ENCODE measurements at regions not wholly inside any gene's neighbourhood (a gene's known extent, or its start where the extent isn't known, plus 50 kb on each side); places are given as distances from the start of the nearest gene placed in this dataset.

DNA sequence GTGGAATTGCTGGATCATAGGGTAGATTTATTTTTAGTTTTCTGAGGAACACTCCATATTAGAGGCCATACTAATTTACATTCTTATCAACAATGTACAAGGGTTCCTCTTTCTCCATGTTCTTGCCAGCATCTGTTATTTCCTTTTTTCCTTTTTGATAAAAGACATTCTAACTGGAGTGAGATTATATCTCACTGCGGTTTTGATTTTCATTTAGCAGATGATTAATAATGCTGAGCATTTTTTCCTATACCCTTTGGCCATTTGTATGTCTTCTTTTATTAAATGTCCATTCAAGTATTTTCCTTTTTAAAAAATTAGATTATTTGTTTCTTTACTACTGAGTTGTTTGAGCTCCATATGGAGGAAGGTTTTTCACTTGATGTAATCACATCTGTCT is 1189.5 kb downstream of the ZPLD1 start:
- no peak overlapping the region for H3K27ac ChIP-seq
- no peak for ATAC-seq
- intact Hi-C loops (cut with DNase I) = no loop called here
- no peaks in the 10 kb centered on the region for H3K36me3 ChIP-seq (replicated peaks in 1 of 2; ENCODE audit: insufficient read depth in 1 of 2, low read depth in 2 of 2)
- no peak for DNase-seq
- H3K9me3 ChIP-seq = no peaks in the 10 kb centered on the region
- H3K27me3 ChIP-seq = no peaks in the 10 kb centered on the region
- TF ChIP-seq POLR2A (IDR thresholded peaks at IDR 0.05) = no peak
- TF ChIP-seq, protein P1, sequence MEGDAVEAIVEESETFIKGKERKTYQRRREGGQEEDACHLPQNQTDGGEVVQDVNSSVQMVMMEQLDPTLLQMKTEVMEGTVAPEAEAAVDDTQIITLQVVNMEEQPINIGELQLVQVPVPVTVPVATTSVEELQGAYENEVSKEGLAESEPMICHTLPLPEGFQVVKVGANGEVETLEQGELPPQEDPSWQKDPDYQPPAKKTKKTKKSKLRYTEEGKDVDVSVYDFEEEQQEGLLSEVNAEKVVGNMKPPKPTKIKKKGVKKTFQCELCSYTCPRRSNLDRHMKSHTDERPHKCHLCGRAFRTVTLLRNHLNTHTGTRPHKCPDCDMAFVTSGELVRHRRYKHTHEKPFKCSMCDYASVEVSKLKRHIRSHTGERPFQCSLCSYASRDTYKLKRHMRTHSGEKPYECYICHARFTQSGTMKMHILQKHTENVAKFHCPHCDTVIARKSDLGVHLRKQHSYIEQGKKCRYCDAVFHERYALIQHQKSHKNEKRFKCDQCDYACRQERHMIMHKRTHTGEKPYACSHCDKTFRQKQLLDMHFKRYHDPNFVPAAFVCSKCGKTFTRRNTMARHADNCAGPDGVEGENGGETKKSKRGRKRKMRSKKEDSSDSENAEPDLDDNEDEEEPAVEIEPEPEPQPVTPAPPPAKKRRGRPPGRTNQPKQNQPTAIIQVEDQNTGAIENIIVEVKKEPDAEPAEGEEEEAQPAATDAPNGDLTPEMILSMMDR (IDR thresholded peaks at IDR 0.05) = no peak
- WGBS, 2 donors = 34 to 52% methylated on average over 1 of the region's 1 CpG
- no peaks in the 10 kb centered on the region for H3K4me1 ChIP-seq
- H3K4me3 ChIP-seq = no peak overlapping the region

DNA sequence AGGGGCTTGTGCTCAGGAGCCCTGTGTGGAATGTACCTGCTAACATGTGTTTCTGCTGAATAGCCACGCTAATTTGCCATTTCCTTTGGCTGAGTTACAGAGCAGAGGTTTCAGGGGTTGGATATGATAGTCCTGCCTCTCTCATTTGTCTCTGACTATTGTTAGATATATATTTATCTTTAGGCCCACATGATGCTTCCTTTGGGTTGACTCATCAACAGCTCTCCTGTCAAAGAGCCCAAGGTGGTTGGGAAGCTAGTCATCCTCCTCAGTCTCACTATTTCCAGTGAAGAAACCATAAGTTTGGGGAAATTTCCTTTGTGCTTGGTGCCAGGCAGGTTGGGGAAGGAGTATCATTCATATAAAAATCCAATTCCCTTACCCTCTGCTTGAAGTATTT is 1194.6 kb downstream of the ZPLD1 start:
- Histone ChIP-seq H3K36me3 (replicated peaks in 1 of 2; ENCODE audit: insufficient read depth in 1 of 2, low read depth in 2 of 2) (no peaks in the 10 kb centered on the region), H3K27me3 (no peaks in the 10 kb centered on the region), H3K27ac (no peak overlapping the region), H3K4me3 (no peak overlapping the region), H3K9me3 (peaks cover 0 to 15% (median 0%) of the 10 kb centered on the region in 3 donors), H3K4me1 (no peaks in the 10 kb centered on the region)
- DNase-seq (no peak), ATAC-seq (no peak)
- TF ChIP-seq, protein P1 (IDR thresholded peaks at IDR 0.05) = no peak
- no peak for TF ChIP-seq POLR2A (IDR thresholded peaks at IDR 0.05)
- intact Hi-C loops (cut with DNase I) = no loop called here
- 59 to 71% methylated on average over 1 of the region's 1 CpG for WGBS, 2 donors

DNA sequence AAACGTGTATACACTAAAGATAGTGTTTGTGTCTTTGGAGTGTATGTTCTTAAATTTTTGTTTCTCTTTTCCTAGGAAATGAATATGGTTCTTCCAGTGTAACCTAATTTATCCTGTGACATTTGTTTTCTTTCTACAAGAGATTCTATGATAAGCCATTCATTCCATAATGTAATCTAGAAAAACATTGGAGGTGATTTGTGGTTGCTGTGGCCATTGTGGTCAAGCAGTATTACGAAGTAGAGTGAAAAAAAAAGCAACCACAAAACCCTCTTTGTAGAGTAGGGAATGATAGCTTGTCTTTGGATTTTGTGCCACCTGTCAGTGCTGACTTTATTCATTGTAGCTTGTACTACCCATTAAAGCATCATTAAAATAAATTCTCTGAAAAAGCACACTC is 1209.6 kb downstream of the ZPLD1 start:
- no peaks in the 10 kb centered on the region for H3K27me3 ChIP-seq
- H3K4me3 ChIP-seq = no peak overlapping the region
- H3K4me1 ChIP-seq = no peaks in the 10 kb centered on the region
- ATAC-seq (no peak), DNase-seq (no peak)
- H3K27ac ChIP-seq = no peak overlapping the region
- TF ChIP-seq, protein P1 (IDR thresholded peaks at IDR 0.05) = no peak
- TF ChIP-seq POLR2A (IDR thresholded peaks at IDR 0.05) = no peak
- WGBS, 2 donors = 27 to 68% methylated on average over 2 of the region's 2 CpGs
- intact Hi-C loops (cut with DNase I) = no loop called here
- H3K9me3 ChIP-seq = no peaks in the 10 kb centered on the region
- no peaks in the 10 kb centered on the region for H3K36me3 ChIP-seq (replicated peaks in 1 of 2; ENCODE audit: insufficient read depth in 1 of 2, low read depth in 2 of 2)

DNA sequence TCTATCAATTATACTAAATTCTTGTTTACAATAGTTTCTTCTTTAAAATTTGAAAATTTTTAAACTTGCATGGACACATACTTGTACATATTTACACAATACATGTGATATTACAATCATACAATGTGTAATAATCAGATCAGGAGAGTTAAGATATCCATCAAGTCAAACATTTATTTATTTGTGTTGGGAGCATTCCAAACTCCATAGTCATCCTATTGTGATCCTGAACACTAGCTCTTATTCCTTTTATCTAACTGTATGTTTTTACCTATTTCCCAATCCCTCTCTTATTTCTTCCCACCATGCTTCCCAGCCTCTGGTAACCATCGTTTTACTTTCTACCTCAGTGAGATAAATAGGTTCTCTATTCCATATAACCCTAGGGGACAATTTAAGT is 1219.2 kb downstream of the ZPLD1 start:
- ATAC-seq (no peak), DNase-seq (no peak)
- Histone ChIP-seq H3K4me3 (no peak overlapping the region), H3K27me3 (no peaks in the 10 kb centered on the region), H3K4me1 (no peaks in the 10 kb centered on the region), H3K9me3 (no peaks in the 10 kb centered on the region), H3K36me3 (replicated peaks in 1 of 2; ENCODE audit: insufficient read depth in 1 of 2, low read depth in 2 of 2) (no peaks in the 10 kb centered on the region), H3K27ac (no peak overlapping the region)
- 63 to 67% methylated on average over 1 of the region's 1 CpG for WGBS, 2 donors
- TF ChIP-seq, protein P1 (IDR thresholded peaks at IDR 0.05) = no peak
- TF ChIP-seq POLR2A (IDR thresholded peaks at IDR 0.05) = no peak
- intact Hi-C loops (cut with DNase I) = no loop called here

DNA sequence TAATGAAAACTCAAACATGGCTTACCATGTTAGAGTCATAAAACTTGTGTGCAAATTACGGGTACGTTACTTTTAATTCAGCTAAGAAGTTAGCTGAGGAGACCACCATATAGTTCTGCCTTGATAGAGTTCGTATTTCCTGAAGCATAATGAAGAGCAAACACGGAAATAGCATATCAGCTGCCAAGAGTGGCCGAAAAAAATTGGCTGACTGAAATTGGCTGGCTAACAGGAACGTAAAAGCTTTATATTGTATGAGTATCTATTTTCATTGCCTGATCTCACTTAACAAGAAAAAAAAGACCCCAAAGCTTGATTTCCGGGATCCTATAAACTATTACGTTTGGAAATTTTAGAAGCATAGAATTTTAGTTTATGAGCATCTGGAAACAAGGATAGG is 1222.9 kb downstream of the ZPLD1 start:
- Histone ChIP-seq H3K9me3 (no peaks in the 10 kb centered on the region), H3K4me1 (no peaks in the 10 kb centered on the region), H3K27me3 (no peaks in the 10 kb centered on the region), H3K36me3 (replicated peaks in 1 of 2; ENCODE audit: insufficient read depth in 1 of 2, low read depth in 2 of 2) (no peaks in the 10 kb centered on the region), H3K4me3 (no peak overlapping the region), H3K27ac (no peak overlapping the region)
- no peak for DNase-seq
- TF ChIP-seq, protein P1 (IDR thresholded peaks at IDR 0.05) = no peak
- TF ChIP-seq POLR2A (IDR thresholded peaks at IDR 0.05) = no peak
- no peak for ATAC-seq
- intact Hi-C loops (cut with DNase I) = no loop called here
- 48 to 59% methylated on average over 8 of the region's 8 CpGs for WGBS, 2 donors

Measured in body of pancreas (tissue), 4 donors.